UCSD-AML1 (cell line): ENCODE measurements at regions not wholly inside any gene's neighbourhood (a gene's known extent, or its start where the extent isn't known, plus 50 kb on each side); places are given as distances from the start of the nearest gene placed in this dataset.
"Not testable (repeated sequence)": the region's sequence is repeated elsewhere in the genome, so short reads cannot be mapped to it uniquely, and the experiment has no call there.

Source experiments
- DNase-seq: peaks from one replicate; lab custom pipeline; 2025; ENCODE audit not compliant: unreplicated experiment; lab: John Stamatoyannopoulos, UW

GRCh38 chr4:162761965-162762364 is 404.7 kb downstream of the NAF1 start:
- no peak for DNase-seq

DNA sequence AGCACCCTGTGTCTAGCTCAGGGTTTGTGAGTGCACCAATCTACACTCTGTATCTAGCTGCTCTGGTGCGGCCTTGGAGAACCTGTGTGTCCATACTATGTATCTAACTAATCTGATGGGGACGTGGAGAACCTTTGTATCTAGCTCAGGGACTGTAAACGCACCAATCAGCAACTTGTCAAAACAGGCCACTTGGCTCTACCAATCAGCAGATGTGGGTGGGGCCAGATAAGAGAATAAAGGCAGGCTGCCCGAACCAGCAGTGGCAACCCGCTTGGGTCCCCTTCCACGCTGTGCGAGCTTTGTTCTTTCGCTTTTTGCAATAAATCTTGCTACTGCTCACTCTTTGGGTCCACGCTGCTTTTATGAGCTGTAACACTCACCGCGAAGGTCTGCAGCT is 426.5 kb downstream of the NAF1 start:
- DNase-seq: not testable (repeated sequence)

DNA sequence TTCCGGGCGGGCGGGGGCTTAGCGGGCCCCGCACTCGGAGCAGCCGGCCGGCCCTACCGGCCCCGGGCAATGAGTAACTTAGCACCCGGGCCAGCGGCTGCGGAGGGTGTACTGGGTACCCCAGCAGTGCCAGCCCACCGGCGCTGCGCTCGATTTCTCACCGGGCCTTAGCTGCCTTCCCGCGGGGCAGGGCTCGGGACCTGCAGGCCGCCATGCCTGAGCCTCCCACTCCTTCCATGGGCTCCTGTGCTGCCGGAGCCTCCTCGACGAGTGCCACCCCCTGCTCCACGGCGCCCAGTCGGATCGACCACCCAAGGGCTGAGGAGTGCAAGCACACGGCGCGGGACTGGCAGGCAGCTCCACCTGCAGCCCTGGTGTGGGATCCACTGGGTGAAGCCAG is 427.1 kb downstream of the NAF1 start:
- DNase-seq: not testable (repeated sequence)

- peak; percentile 6 for DNase-seq
Observed at GRCh38 chr4:162732876-162733275, 433.8 kb downstream of the NAF1 start.

DNA sequence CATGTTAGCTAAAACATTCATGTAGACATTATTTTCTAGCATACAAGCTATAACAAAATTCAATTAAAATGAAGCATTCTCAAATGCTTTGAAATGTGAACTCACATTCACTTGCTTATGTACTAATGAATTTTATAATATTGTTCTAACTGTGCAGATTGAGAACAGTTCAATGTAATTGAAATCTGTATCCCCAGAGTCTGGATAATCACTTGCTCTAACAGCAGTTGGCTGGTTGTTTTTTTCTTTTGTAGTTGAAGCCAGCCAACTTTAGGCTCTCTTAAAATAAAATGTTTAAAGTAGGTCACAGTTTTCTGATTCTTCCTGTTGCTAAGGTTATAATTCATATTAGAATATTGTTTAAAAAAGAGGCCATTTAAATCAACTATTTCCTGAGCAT is 438.9 kb downstream of the NAF1 start:
- DNase-seq: no peak

DNA sequence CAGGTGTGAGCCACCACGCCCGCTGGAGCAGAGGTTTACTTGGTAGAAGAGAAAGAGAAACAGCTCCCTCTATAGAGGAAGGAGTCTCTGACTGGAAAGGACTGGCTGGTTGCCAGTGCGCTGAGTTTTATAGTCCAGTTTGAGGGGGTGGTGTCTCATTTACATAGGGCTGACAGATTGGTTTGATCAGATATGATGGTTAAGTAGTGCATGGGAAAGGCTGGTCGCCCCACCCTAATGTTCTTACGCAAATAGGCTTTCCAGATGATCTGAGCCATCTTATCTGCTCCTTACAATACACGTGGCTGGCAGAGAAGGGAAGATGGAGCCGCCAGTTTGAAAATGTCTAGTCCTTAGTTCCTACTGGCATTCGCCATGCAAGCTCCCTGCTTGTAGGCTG is 439.5 kb downstream of the NAF1 start:
- no peak for DNase-seq

GRCh38 chr4:162715401-162715800 is 451.3 kb downstream of the NAF1 start:
- no peak for DNase-seq

GRCh38 chr4:162707962-162708361 is 458.7 kb downstream of the NAF1 start:
- no peak for DNase-seq

DNA sequence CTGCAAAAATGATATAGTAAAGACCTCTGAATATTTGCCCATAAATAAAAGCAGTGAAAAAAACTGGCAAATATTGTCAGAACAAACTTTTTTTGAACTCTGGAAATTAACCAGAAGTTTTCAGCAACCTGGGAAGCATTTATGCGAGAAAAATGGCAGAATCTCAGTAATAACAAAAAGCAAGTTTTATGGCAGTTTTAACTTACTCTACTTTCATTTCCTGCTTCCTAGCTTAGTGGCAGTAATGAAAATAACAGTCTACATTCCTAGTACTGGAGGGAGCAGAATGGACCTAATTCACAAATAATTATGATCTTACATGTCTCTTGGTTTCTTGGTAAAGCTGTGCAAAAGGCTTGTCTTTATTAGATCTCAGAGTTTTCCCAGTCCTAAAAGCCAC is 460.1 kb downstream of the NAF1 start:
- no peak for DNase-seq

GRCh38 chr4:162706051-162706450 is 460.6 kb downstream of the NAF1 start:
- DNase-seq: no peak

DNA sequence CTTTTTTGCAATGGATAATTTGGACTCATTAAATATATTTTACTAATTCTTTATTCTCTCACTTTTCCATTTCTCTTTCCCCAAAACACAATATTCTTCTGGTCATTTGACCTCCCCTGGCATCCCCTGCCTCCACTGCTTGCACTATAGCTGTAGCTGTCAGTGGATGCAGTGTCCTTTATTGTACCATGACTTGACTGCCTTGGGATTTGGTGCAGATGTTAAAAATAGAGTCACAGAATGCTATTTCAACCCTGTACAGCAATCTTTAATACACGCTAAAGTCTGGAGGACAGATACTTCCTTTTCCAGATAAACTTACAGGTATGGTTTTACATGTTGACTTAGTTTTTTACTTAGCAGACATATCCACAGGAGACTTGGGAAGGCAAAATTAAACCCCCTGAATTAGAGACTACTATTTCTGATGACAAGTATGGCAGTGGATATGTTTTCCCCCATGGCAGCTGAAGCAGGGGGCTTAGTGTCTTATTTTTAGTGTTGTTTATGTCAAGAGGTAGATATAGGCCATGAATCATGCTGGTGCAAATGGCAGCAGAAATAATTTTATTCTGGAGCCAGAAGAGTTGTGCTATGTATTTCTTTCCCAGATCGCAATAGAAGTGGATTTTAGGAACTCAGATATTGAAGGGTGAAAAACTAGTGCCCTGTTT is 461.4 kb downstream of the NAF1 start:
- no peak for DNase-seq

DNA sequence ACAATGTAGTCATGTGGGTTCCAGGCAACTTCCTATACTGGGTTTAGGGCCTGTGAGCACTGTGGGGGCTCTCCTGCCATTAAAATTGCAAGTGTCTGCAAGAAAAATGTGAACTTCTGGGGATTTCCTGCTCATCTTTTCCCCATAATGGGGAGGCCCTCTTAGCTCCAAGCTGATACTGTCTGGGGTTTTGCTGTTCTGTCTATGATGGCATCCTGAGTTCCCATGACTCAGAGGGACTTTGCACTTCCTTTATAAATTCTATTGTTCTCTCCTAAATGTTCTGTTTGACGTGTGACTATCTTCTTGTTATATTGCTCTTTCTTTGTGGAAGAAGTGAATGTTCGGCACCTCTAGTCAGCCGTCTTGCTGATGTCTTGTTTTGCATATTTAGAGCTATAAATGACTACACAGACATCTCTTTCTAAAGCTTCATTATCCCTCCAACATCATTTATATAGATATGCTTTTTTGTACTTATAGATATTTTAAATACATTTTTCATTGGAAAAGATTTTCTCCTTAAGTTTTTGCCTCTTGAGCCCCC is 465.8 kb downstream of the NAF1 start:
- DNase-seq: no peak

DNA sequence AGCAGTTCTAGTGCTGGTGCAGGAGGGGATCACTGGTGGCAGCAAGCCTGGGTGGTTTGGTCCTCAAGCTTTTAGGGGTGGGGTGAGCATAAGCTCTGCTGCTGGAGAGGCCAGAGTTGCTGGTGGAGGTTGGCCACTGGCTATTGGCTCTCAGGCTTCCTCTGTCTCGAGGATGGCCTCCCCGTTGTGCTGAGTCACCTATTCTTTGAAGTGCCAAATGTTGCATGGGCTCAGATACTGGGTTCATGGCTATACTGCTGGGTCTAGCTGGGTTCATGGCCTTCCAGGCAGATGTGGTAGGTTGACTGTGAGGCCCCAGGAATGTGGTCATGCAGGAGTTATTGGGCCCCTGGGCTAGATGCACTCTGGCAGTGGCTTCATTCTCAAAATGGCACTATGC is 466.3 kb downstream of the NAF1 start:
- no peak for DNase-seq

GRCh38 chr4:162699629-162700028 is 467.1 kb downstream of the NAF1 start:
- no peak for DNase-seq

DNA sequence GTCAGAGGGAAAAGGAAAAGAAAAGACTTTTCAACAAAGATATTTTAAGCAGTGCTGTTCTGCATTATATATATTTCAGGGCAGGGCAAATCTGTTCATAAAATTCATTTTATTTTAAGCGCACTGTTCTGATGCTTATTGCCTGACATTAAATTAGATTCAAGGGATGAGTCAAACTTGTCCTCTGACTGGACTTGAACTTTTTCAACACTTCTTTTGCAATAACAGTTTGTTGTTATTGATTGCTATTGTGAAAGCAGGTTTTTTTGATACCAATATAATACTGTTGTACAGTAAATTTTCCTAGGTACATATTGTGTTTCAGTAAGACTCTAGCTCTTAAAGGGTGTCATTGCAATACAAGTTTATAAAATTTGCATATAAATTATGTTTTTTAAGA is 481.3 kb downstream of the NAF1 start:
- no peak for DNase-seq

DNA sequence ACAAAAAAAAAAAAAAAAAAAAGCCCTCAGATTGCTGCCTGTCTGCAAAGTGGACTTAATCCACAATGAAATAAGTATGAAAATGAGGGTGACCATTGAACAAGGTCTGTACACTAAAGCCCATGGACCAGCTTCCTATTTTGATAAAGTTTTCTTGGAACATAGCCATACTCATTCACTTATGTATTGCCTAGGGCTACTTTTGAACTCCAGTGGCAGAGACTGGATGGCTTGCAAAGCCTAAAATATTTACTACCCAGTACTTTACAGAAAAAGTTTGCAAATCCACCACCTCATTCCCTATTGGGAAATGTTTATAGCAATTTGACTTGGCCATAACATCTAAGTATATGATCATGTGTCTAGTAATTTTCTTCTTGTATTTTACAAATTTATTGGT is 481.7 kb downstream of the NAF1 start:
- DNase-seq: no peak

DNA sequence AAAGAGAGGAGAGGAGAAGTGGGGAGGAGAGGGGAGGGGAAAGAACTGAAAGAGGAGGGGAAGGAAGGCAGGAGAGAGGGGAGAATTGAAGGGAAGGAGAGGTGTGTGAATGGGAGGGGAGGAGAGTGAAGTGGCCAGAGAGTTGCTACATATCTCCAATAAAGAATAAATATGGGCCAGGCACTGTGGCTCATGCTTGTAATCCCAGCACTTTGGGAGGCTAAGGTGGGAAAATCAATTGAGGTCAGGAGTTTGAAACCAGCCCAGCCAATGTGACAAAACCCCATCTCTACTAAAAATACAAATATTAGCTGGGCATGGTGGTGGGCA is 482.4 kb downstream of the NAF1 start:
- no peak for DNase-seq

- DNase-seq: no peak
Observed at GRCh38 chr4:162683659-162684370, 482.9 kb downstream of the NAF1 start.

DNA sequence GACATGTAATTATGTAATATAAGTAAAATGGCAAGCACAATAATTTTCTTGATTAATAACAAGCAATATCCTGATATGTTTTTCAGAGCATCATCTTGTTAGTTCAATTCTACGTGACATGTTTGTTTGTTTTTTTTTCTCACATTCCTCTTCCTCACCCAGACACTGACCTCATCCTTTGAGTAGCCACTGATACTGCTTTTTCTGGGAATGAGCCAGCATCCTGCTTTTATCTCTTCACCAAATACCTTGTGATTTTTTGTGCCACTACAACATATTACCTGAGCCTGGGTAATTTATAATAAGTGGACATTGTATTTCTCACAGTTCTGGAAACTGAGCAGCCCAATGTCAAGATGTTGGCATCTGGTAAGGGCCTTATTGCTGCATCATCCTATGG is 484.0 kb downstream of the NAF1 start:
- no peak for DNase-seq

GRCh38 chr4:162681212-162681611 is 485.5 kb downstream of the NAF1 start:
- no peak for DNase-seq

- no peak for DNase-seq
Observed at GRCh38 chr4:162675661-162676060, 491.0 kb downstream of the NAF1 start.

DNA sequence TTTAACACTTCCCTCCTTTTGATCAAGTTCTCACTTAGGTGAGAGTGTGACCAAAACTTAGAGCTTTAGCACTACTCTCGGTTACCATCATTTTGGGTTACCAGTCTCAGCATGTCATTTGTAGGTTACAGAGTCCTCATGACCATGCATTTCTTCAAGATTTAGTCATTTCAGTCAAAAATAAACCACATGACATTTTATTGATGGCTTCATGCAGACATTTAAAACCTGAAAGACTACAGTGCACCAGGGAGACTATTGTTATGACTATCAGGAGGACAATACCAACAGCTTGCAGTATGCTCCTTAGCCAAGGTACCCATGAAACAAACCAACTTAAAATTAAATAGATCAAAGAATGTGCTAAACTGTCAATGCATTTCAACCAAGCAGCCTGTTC is 498.1 kb upstream of the FSTL5 start:
- no peak for DNase-seq

- DNase-seq: no peak
Observed at GRCh38 chr4:162659716-162660115, 495.9 kb upstream of the FSTL5 start.
